ENCODE measurements at regions not wholly inside any gene's neighbourhood (a gene's known extent, or its start where the extent isn't known, plus 50 kb on each side); places are given as distances from the start of the nearest gene placed in this dataset.

DNA sequence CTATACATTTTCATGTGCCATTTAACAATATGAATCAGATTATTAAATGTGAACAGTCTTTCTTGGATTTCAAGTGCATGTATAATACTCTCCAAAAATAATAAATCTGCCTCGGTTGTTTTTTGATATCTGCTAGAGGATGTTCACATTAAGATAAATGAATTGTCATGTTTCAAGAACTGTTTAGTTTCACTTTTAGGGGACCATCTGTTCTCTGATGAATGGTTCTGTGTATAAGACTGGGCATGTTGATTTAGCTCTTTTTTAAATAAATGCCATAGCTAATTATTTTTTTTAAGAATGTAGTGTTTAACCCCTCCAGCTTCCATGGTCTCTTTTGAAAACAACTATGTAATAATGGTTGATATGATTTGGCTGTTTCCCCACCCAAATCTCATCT is 1245.1 kb upstream of the ADGRL4 start:
- H3K36me3 Mint-ChIP-seq (ENCODE audit: low read depth), result no peaks in the 10 kb centered on the region
- CTCF ChIA-PET, result no interaction called here
- no peak overlapping the region for H3K4me3 Mint-ChIP-seq

DNA sequence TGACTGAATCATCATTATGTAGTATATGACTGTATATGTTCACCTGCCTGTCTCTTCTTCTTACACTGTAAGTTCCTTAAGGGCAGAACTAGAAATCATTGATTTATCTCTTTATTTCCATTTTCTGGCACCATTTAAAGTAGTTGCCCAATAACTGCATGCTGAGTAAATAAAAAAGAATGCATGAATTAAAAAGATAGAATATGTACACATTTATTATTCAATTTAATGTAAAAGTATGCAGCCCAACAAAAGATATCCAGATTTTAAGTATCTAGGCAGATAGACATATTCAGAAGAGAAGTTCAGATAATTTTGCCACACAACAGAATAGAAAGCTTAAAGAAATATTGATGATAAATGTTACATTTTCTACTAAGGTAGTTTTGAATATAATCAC is 1244.6 kb upstream of the ADGRL4 start:
- H3K36me3 Mint-ChIP-seq (ENCODE audit: low read depth), result no peaks in the 10 kb centered on the region
- POLR2A ChIA-PET, result no interaction called here
- no peak overlapping the region for H3K27ac Mint-ChIP-seq
- no peak overlapping the region for H3K4me3 Mint-ChIP-seq
- no peaks in the 10 kb centered on the region for H3K4me1 Mint-ChIP-seq
- peaks cover 12% of the 10 kb centered on the region for H3K9me3 Mint-ChIP-seq
- H3K27me3 Mint-ChIP-seq, result no peaks in the 10 kb centered on the region
- CTCF ChIA-PET, result no interaction called here
- DNase-seq, result no peak

More for the DNA sequence above, 1245.1 kb upstream of the ADGRL4 start:
- no peak for DNase-seq
- POLR2A ChIA-PET, result no interaction called here
- Mint-ChIP-seq H3K27me3 (no peaks in the 10 kb centered on the region), H3K4me1 (no peaks in the 10 kb centered on the region), H3K9me3 (peaks cover 12% of the 10 kb centered on the region), H3K27ac (no peak overlapping the region)

DNA sequence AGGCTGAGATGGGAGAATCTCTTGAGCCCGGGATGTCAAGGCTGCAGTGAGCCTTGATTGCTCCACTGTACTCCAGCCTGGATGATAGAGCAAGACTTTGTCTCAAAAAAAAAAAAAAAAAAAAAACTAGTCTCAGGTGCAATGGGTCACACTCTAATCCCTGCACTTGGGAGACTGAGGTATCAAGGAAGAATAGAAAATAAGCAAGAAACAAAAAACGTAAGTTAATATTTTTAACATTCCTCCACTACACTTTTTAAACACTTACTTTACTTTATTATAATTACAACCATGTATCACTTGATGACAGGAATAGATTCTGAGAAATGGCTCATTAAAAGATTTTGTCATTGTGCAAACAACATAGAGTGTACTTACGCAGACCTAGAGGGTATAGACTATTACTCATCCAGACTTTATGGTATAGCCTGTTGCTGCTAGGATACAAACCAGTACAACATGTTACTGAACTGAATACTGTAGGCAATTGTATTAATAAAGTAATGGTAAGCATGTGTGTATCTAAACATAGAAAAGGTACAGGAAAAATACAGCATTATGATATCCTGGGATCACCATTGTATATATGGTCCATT is 1244.1 kb upstream of the ADGRL4 start:
- ChIA-PET CTCF (no interaction called here), POLR2A (no interaction called here)
- no peaks in the 10 kb centered on the region for H3K36me3 Mint-ChIP-seq (ENCODE audit: low read depth)
- no peak overlapping the region for H3K27ac Mint-ChIP-seq
- H3K27me3 Mint-ChIP-seq, result no peaks in the 10 kb centered on the region
- no peak for DNase-seq
- H3K4me3 Mint-ChIP-seq, result no peak overlapping the region
- no peaks in the 10 kb centered on the region for H3K4me1 Mint-ChIP-seq
- peaks cover 12% of the 10 kb centered on the region for H3K9me3 Mint-ChIP-seq

DNA sequence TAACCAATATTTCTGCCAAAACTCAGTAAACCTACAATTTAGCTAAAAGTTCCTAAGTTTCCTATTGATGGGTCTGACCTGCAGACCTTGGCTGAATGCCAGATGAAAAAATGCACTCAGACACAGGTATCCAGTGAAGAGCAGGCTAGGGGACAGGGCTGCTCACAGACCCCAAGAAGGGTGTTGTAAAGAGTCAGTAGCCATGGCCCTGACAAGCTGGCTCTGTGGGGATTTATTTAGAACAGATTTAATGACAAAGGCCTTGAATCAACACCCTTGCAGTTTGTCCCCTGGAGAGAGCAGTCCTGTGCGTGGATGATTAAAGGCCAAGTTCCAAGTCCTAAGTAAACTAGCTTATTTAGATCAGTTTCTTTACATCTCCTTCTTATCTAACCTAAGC is 1243.2 kb upstream of the ADGRL4 start:
- Mint-ChIP-seq H3K36me3 (ENCODE audit: low read depth) (no peaks in the 10 kb centered on the region), H3K27me3 (no peaks in the 10 kb centered on the region), H3K4me1 (no peaks in the 10 kb centered on the region), H3K9me3 (peaks cover 9% of the 10 kb centered on the region), H3K27ac (no peak overlapping the region), H3K4me3 (no peak overlapping the region)
- CTCF ChIA-PET, result no interaction called here
- no peak for DNase-seq
- POLR2A ChIA-PET, result no interaction called here

DNA sequence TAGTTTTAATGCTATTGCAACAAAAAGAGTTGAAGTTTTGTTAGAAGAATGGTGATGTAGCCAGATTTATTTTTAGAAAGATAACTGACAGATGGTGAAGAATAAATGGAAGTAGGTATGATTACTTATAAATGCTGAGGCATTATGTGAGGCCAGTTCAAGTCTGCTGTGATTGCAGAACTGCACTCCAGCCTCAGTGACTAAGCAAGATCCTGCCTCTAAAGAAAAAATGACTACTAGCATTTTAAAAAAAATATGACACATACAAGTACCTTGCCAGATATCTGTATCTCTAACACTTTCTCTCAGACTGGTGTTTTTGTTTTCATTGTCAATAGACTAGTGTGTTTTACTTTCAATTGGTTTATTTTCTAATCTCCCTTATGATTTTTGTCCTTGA is 1242.4 kb upstream of the ADGRL4 start:
- Mint-ChIP-seq H3K36me3 (ENCODE audit: low read depth) (no peaks in the 10 kb centered on the region), H3K27ac (no peak overlapping the region), H3K4me1 (no peaks in the 10 kb centered on the region), H3K4me3 (no peak overlapping the region), H3K9me3 (peaks cover 6% of the 10 kb centered on the region), H3K27me3 (no peaks in the 10 kb centered on the region)
- DNase-seq, result no peak
- POLR2A ChIA-PET, result no interaction called here
- CTCF ChIA-PET, result no interaction called here

DNA sequence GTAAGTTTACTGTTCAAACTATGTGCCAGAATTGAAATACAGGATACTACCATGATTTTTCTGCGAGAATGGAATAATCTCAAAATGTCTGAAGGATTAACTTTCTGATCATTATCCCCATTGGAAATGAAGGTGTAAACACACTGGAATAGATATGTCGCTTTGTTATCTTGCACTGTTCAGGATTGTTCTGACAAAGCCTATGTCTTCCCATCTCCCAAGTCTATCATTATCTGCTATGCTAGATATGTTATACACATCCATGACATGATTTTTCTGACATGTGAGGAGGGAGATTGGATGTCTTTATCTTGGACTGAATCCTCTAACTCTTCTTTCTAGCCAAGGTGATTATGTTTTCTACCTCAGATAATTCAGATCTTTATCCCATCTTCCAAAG is 1239.3 kb upstream of the ADGRL4 start:
- Mint-ChIP-seq H3K36me3 (ENCODE audit: low read depth) (no peaks in the 10 kb centered on the region), H3K27me3 (no peaks in the 10 kb centered on the region), H3K27ac (no peak overlapping the region), H3K9me3 (peaks cover 3% of the 10 kb centered on the region), H3K4me1 (no peaks in the 10 kb centered on the region), H3K4me3 (no peak overlapping the region)
- CTCF ChIA-PET, result no interaction called here
- no peak for DNase-seq
- POLR2A ChIA-PET, result no interaction called here

DNA sequence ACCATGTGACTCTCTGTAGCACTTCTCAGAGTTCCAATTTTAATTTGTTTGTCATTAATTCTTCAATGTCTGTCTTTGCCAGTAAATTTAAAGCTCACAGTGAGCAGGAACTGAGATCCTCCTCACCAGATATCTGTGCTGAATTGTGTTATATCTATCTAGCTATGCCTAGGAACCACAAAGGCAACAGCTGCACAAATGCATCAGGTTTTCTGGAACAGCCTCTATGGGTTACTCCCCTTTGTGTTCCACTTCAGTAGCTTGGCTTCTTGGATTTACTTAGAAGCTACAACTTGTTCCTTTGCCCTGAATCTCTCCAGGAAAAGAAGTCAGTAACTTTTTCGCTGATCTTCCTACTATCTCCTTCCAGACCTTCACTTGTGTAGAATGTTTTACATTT is 1237.8 kb upstream of the ADGRL4 start:
- no peak overlapping the region for H3K27ac Mint-ChIP-seq
- CTCF ChIA-PET, result no interaction called here
- no peaks in the 10 kb centered on the region for H3K36me3 Mint-ChIP-seq (ENCODE audit: low read depth)

DNA sequence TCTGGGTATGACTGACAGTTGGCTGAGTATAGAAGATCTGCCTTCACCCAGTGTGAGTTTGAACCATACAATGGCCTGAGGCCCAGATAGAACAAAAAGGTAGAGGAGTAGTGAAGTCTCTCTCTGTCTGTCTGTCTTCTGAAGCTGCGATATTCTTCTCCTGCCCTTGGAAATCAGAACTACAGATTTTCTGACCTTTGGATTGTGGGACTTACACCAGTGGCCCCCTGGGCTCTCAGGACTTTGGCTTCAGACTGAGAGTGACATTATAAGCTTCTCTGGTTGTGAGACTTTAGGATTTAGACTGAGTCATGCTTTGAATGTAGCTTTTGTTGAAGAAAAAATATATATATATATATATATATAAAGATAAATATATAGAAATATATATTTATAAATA is 1235.0 kb upstream of the ADGRL4 start:
- no peak for DNase-seq
- no peak overlapping the region for H3K27ac Mint-ChIP-seq
- POLR2A ChIA-PET, result no interaction called here
- CTCF ChIA-PET, result no interaction called here
- no peaks in the 10 kb centered on the region for H3K4me1 Mint-ChIP-seq
- peaks cover 4% of the 10 kb centered on the region for H3K9me3 Mint-ChIP-seq
- H3K27me3 Mint-ChIP-seq, result no peaks in the 10 kb centered on the region
- H3K4me3 Mint-ChIP-seq, result no peak overlapping the region
- H3K36me3 Mint-ChIP-seq (ENCODE audit: low read depth), result no peaks in the 10 kb centered on the region

More for the DNA sequence above, 1237.8 kb upstream of the ADGRL4 start:
- Mint-ChIP-seq H3K9me3 (peaks cover 4% of the 10 kb centered on the region), H3K27me3 (no peaks in the 10 kb centered on the region), H3K4me3 (no peak overlapping the region), H3K4me1 (no peaks in the 10 kb centered on the region)
- DNase-seq, result no peak
- POLR2A ChIA-PET, result no interaction called here

DNA sequence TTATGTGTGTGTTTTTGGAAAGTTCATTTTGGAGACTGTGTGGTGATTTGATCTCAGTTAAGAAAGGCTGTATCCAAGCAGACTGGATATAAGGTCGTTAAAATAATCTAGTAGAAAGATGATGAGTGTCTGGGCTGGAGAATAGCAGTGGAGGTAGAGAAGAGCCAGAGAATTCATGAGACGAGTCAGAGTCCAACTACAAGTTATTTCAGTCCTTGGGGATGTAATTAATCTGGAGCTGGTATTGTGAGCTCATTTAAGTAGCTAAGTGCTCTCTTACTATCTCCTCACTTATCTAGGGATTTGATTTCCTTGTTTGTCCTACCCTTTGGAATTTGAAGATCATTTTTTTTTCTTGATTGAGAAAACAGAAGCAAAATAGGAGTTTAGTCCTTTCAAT is 1219.0 kb upstream of the ADGRL4 start:
- H3K27ac Mint-ChIP-seq, result no peak overlapping the region

DNA sequence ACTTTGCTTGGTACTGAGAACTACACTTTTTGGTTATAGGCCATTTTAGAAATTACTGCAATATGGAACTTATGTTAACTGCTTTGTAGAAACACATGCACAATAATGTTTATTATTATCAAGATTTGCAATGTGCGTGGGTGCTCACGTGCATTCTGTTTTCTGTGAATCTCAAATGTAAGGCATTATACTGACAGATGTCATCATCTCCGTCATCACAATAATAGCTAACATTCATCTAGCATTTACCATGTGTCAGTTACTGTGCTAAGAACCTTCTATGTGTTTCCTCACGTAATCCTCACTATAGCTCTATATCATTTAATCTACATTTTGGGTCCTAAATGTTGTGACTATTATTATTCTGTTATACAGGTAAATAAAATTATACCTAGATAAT is 1214.8 kb upstream of the ADGRL4 start:
- H3K27ac Mint-ChIP-seq, result no peak overlapping the region
- POLR2A ChIA-PET, result no interaction called here
- CTCF ChIA-PET, result no interaction called here

More for the DNA sequence above, 1219.0 kb upstream of the ADGRL4 start:
- CTCF ChIA-PET, result no interaction called here
- Mint-ChIP-seq H3K9me3 (peaks cover 2% of the 10 kb centered on the region), H3K4me3 (no peak overlapping the region), H3K36me3 (ENCODE audit: low read depth) (no peaks in the 10 kb centered on the region), H3K4me1 (no peaks in the 10 kb centered on the region), H3K27me3 (no peaks in the 10 kb centered on the region)
- POLR2A ChIA-PET, result no interaction called here
- no peak for DNase-seq

DNA sequence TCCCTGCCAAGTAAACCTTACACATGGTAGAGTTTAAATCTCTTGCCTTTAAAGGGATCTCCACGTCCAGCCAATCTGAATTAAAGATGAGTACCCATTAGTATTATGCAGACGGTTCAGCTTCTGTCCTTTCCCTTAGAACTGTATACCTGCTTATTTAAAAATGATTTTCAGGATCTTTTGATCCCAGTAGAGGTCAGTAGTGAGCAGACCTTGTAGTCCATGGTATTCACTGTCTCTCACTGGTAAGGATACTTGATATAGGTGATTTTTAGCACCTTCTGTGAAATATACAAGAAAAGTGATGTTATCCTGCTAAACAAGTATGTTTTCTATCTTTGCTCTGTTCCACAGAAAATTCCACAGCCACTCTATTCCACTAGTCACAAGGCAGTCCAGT is 1211.6 kb upstream of the ADGRL4 start:
- no peak for DNase-seq
- H3K36me3 Mint-ChIP-seq (ENCODE audit: low read depth), result no peaks in the 10 kb centered on the region
- no peaks in the 10 kb centered on the region for H3K9me3 Mint-ChIP-seq
- H3K4me1 Mint-ChIP-seq, result no peaks in the 10 kb centered on the region
- no peak overlapping the region for H3K27ac Mint-ChIP-seq
- H3K4me3 Mint-ChIP-seq, result no peak overlapping the region
- ChIA-PET CTCF (no interaction called here), POLR2A (no interaction called here)
- no peaks in the 10 kb centered on the region for H3K27me3 Mint-ChIP-seq

More for the DNA sequence above, 1214.8 kb upstream of the ADGRL4 start:
- no peaks in the 10 kb centered on the region for H3K4me1 Mint-ChIP-seq
- H3K27me3 Mint-ChIP-seq, result no peaks in the 10 kb centered on the region
- H3K9me3 Mint-ChIP-seq, result peaks cover 2% of the 10 kb centered on the region
- no peak for DNase-seq
- H3K36me3 Mint-ChIP-seq (ENCODE audit: low read depth), result no peaks in the 10 kb centered on the region
- no peak overlapping the region for H3K4me3 Mint-ChIP-seq

DNA sequence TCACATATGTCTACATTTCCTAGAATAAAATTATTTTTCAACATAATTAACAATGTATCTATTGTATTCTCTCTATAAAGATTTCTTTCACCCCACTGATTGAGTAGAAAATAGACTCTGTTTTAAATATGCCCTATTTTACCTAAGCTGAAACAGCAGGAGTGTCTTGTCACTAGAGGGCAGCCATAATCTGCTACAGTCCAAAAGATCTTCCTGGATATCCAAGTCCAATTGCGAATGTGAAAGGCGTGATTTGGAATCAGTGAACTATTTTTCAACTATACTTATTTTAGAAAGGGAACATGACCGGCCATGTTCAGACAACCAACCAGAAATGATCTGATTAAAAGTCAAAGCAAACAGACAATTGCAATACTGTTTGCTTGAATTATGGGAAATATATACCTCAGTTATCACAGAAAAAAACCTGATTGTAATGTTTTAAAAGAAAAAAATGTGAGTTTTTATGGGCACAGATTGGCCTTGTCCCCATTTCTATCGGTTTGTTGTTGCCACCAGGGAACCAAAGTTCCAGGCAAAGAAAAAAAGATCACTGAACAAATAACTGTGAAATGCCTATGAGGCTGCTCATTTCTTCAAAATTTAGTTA is 1211.0 kb upstream of the ADGRL4 start:
- no peaks in the 10 kb centered on the region for H3K36me3 Mint-ChIP-seq (ENCODE audit: low read depth)
- H3K9me3 Mint-ChIP-seq, result no peaks in the 10 kb centered on the region
- no peak overlapping the region for H3K4me3 Mint-ChIP-seq
- ChIA-PET POLR2A (no interaction called here), CTCF (no interaction called here)
- DNase-seq, result no peak
- no peaks in the 10 kb centered on the region for H3K4me1 Mint-ChIP-seq
- no peaks in the 10 kb centered on the region for H3K27me3 Mint-ChIP-seq
- no peak overlapping the region for H3K27ac Mint-ChIP-seq

DNA sequence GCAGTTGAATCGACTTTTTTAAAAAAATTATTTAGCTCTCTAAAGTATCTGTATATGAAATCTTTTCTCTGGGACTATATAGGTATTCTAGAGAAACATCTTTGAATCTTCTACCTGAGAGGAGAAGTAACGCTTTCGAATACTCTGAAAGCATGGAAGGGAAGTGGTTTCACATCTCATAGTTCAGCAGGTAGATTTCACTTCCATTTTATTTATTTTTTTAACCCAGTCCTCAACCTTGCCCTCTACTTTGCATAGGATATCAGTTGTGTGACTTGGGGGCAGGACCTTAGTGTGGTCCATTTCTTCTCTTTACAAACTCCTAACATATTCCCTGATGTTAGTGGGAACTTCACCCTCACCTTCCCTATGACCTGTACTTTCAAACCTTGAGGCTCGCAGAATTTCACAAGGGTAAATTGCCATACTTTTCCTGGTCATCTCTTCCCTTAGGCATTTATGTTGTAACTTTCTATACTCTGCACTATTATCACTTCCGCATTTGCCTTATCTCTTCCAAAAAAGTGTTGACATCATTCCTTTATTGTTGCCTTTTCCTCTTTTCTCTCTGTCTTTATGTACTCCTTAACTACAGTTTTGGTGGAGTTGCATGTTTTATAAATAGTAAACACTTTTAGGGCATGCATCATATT is 1208.5 kb upstream of the ADGRL4 start:
- Mint-ChIP-seq H3K4me1 (no peaks in the 10 kb centered on the region), H3K4me3 (no peak overlapping the region), H3K27me3 (no peaks in the 10 kb centered on the region), H3K36me3 (ENCODE audit: low read depth) (no peaks in the 10 kb centered on the region), H3K27ac (no peak overlapping the region), H3K9me3 (no peaks in the 10 kb centered on the region)
- CTCF ChIA-PET, result no interaction called here
- DNase-seq, result no peak
- POLR2A ChIA-PET, result no interaction called here

DNA sequence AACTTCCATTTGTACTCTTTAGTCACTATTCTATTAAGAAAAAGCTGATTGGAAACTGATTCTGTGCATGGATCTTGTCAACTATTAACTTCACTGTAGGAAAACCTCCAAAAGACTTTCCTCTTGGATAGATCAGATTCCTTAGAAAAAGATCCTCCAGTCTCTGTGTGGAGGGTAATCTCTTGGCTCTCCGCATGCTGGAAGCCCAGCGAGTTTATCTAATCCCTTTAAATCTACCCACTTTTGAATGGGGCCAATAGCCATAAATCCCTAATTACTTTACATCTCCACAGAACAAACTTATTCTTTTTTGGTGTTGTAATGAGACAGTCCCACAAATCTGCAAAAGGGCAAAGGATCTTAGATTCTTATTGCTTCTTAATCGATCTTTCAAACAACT is 1206.4 kb upstream of the ADGRL4 start:
- no peaks in the 10 kb centered on the region for H3K27me3 Mint-ChIP-seq
- no peak for DNase-seq
- POLR2A ChIA-PET, result no interaction called here
- no peak overlapping the region for H3K27ac Mint-ChIP-seq
- CTCF ChIA-PET, result no interaction called here
- no peak overlapping the region for H3K4me3 Mint-ChIP-seq
- H3K9me3 Mint-ChIP-seq, result peaks cover 2% of the 10 kb centered on the region
- H3K4me1 Mint-ChIP-seq, result no peaks in the 10 kb centered on the region
- no peaks in the 10 kb centered on the region for H3K36me3 Mint-ChIP-seq (ENCODE audit: low read depth)
